ENCODE measurements at regions not wholly inside any gene's neighbourhood (a gene's known extent, or its start where the extent isn't known, plus 50 kb on each side); places are given as distances from the start of the nearest gene placed in this dataset.

GRCh38 chr3:35322070-35322469, 317.3 kb upstream of the ARPP21 start:
- no peak overlapping the region for H3K4me3 ChIP-seq (ENCODE audit: low read length in 2 of 2)
- peaks cover 0 to 3% of the 10 kb centered on the region in 2 donors for H3K9me3 ChIP-seq (ENCODE audit: control insufficient read depth in 2 of 2, insufficient read depth in 1 of 2, low read length in 1 of 2)
- H3K27ac ChIP-seq (ENCODE audit: low read depth in 1 of 2, low read length in 1 of 2): no peak overlapping the region
- WGBS: 70% methylated on average over 4 of the region's 4 CpGs
- DNase-seq (ENCODE audit: low read depth in 6 of 9, low spot score in 9 of 9): no peak
- H3K27me3 ChIP-seq (ENCODE audit: control insufficient read depth in 2 of 2, insufficient read depth in 1 of 2, low read length in 1 of 2): no peaks in the 10 kb centered on the region
- no peaks in the 10 kb centered on the region for H3K36me3 ChIP-seq (ENCODE audit: control insufficient read depth in 2 of 2, insufficient read depth in 2 of 2, low read length in 1 of 2)
- H3K4me1 ChIP-seq (ENCODE audit: control insufficient read depth in 2 of 2, insufficient read depth in 2 of 2, low read length in 2 of 2): no peaks in the 10 kb centered on the region

GRCh38 chr3:35335703-35336102, 303.6 kb upstream of the ARPP21 start:
- H3K4me1 ChIP-seq (ENCODE audit: control insufficient read depth in 2 of 2, insufficient read depth in 2 of 2, low read length in 2 of 2): no peaks in the 10 kb centered on the region
- no peaks in the 10 kb centered on the region for H3K36me3 ChIP-seq (ENCODE audit: control insufficient read depth in 2 of 2, insufficient read depth in 2 of 2, low read length in 1 of 2)
- 94% methylated on average over 3 of the region's 3 CpGs for WGBS
- H3K27me3 ChIP-seq (ENCODE audit: control insufficient read depth in 2 of 2, insufficient read depth in 1 of 2, low read length in 1 of 2): no peaks in the 10 kb centered on the region
- DNase-seq (ENCODE audit: low read depth in 6 of 9, low spot score in 9 of 9): no peak
- no peak overlapping the region for H3K4me3 ChIP-seq (ENCODE audit: low read length in 2 of 2)
- H3K9me3 ChIP-seq (ENCODE audit: control insufficient read depth in 2 of 2, insufficient read depth in 1 of 2, low read length in 1 of 2): no peaks in the 10 kb centered on the region
- H3K27ac ChIP-seq (ENCODE audit: low read depth in 1 of 2, low read length in 1 of 2): no peak overlapping the region

- no peaks in the 10 kb centered on the region for H3K36me3 ChIP-seq (ENCODE audit: control insufficient read depth in 2 of 2, insufficient read depth in 2 of 2, low read length in 1 of 2)
- no peaks in the 10 kb centered on the region for H3K9me3 ChIP-seq (ENCODE audit: control insufficient read depth in 2 of 2, insufficient read depth in 1 of 2, low read length in 1 of 2)
- H3K27me3 ChIP-seq (ENCODE audit: control insufficient read depth in 2 of 2, insufficient read depth in 1 of 2, low read length in 1 of 2): no peaks in the 10 kb centered on the region
- no peak overlapping the region for H3K27ac ChIP-seq (ENCODE audit: low read depth in 1 of 2, low read length in 1 of 2)
- no peaks in the 10 kb centered on the region for H3K4me1 ChIP-seq (ENCODE audit: control insufficient read depth in 2 of 2, insufficient read depth in 2 of 2, low read length in 2 of 2)
- no peak for DNase-seq (ENCODE audit: low read depth in 6 of 9, low spot score in 9 of 9)
- no peak overlapping the region for H3K4me3 ChIP-seq (ENCODE audit: low read length in 2 of 2)
Observed at GRCh38 chr3:35336601-35337000, 302.7 kb upstream of the ARPP21 start.

- no peak overlapping the region for H3K27ac ChIP-seq (ENCODE audit: low read depth in 1 of 2, low read length in 1 of 2)
- no peaks in the 10 kb centered on the region for H3K36me3 ChIP-seq (ENCODE audit: control insufficient read depth in 2 of 2, insufficient read depth in 2 of 2, low read length in 1 of 2)
- WGBS: 24% methylated on average over 2 of the region's 2 CpGs
- H3K9me3 ChIP-seq (ENCODE audit: control insufficient read depth in 2 of 2, insufficient read depth in 1 of 2, low read length in 1 of 2): no peaks in the 10 kb centered on the region
- no peaks in the 10 kb centered on the region for H3K27me3 ChIP-seq (ENCODE audit: control insufficient read depth in 2 of 2, insufficient read depth in 1 of 2, low read length in 1 of 2)
- no peak overlapping the region for H3K4me3 ChIP-seq (ENCODE audit: low read length in 2 of 2)
- no peaks in the 10 kb centered on the region for H3K4me1 ChIP-seq (ENCODE audit: control insufficient read depth in 2 of 2, insufficient read depth in 2 of 2, low read length in 2 of 2)
- no peak for DNase-seq (ENCODE audit: low read depth in 6 of 9, low spot score in 9 of 9)
Observed at GRCh38 chr3:35338186-35338585, 301.1 kb upstream of the ARPP21 start.

- no peak overlapping the region for H3K27ac ChIP-seq (ENCODE audit: low read depth in 1 of 2, low read length in 1 of 2)
- no peaks in the 10 kb centered on the region for H3K36me3 ChIP-seq (ENCODE audit: control insufficient read depth in 2 of 2, insufficient read depth in 2 of 2, low read length in 1 of 2)
- H3K27me3 ChIP-seq (ENCODE audit: control insufficient read depth in 2 of 2, insufficient read depth in 1 of 2, low read length in 1 of 2): no peaks in the 10 kb centered on the region
- 98% methylated on average over 1 of the region's 1 CpG for WGBS
- no peak for DNase-seq (ENCODE audit: low read depth in 6 of 9, low spot score in 9 of 9)
- no peaks in the 10 kb centered on the region for H3K4me1 ChIP-seq (ENCODE audit: control insufficient read depth in 2 of 2, insufficient read depth in 2 of 2, low read length in 2 of 2)
- H3K4me3 ChIP-seq (ENCODE audit: low read length in 2 of 2): no peak overlapping the region
- no peaks in the 10 kb centered on the region for H3K9me3 ChIP-seq (ENCODE audit: control insufficient read depth in 2 of 2, insufficient read depth in 1 of 2, low read length in 1 of 2)
Observed at GRCh38 chr3:35380196-35380595, 259.1 kb upstream of the ARPP21 start.

- no peak for DNase-seq (ENCODE audit: low read depth in 6 of 9, low spot score in 9 of 9)
- H3K4me3 ChIP-seq (ENCODE audit: low read length in 2 of 2): no peak overlapping the region
- H3K4me1 ChIP-seq (ENCODE audit: control insufficient read depth in 2 of 2, insufficient read depth in 2 of 2, low read length in 2 of 2): no peaks in the 10 kb centered on the region
- H3K27me3 ChIP-seq (ENCODE audit: control insufficient read depth in 2 of 2, insufficient read depth in 1 of 2, low read length in 1 of 2): no peaks in the 10 kb centered on the region
- H3K9me3 ChIP-seq (ENCODE audit: control insufficient read depth in 2 of 2, insufficient read depth in 1 of 2, low read length in 1 of 2): no peaks in the 10 kb centered on the region
- no peak overlapping the region for H3K27ac ChIP-seq (ENCODE audit: low read depth in 1 of 2, low read length in 1 of 2)
- no peaks in the 10 kb centered on the region for H3K36me3 ChIP-seq (ENCODE audit: control insufficient read depth in 2 of 2, insufficient read depth in 2 of 2, low read length in 1 of 2)
- WGBS: 92% methylated on average over 2 of the region's 2 CpGs
Observed at GRCh38 chr3:35383216-35383615, 256.1 kb upstream of the ARPP21 start.

- H3K4me1 ChIP-seq (ENCODE audit: control insufficient read depth in 2 of 2, insufficient read depth in 2 of 2, low read length in 2 of 2): no peaks in the 10 kb centered on the region
- DNase-seq (ENCODE audit: low read depth in 6 of 9, low spot score in 9 of 9): peak in 1 of 9 donors; percentile 12
- 84% methylated on average over 8 of the region's 8 CpGs for WGBS
Observed at GRCh38 chr3:35383719-35384555, 255.4 kb upstream of the ARPP21 start.

GRCh38 chr3:35385271-35385670, 254.1 kb upstream of the ARPP21 start:
- DNase-seq (ENCODE audit: low read depth in 6 of 9, low spot score in 9 of 9): no peak
- Histone ChIP-seq H3K36me3 (ENCODE audit: control insufficient read depth in 2 of 2, insufficient read depth in 2 of 2, low read length in 1 of 2) (no peaks in the 10 kb centered on the region), H3K4me3 (ENCODE audit: low read length in 2 of 2) (no peak overlapping the region), H3K27me3 (ENCODE audit: control insufficient read depth in 2 of 2, insufficient read depth in 1 of 2, low read length in 1 of 2) (no peaks in the 10 kb centered on the region), H3K4me1 (ENCODE audit: control insufficient read depth in 2 of 2, insufficient read depth in 2 of 2, low read length in 2 of 2) (no peaks in the 10 kb centered on the region), H3K9me3 (ENCODE audit: control insufficient read depth in 2 of 2, insufficient read depth in 1 of 2, low read length in 1 of 2) (no peaks in the 10 kb centered on the region), H3K27ac (ENCODE audit: low read depth in 1 of 2, low read length in 1 of 2) (no peak overlapping the region)

More at GRCh38 chr3:35383719-35384555, 255.4 kb upstream of the ARPP21 start:
- no peaks in the 10 kb centered on the region for H3K9me3 ChIP-seq (ENCODE audit: control insufficient read depth in 2 of 2, insufficient read depth in 1 of 2, low read length in 1 of 2)
- H3K27me3 ChIP-seq (ENCODE audit: control insufficient read depth in 2 of 2, insufficient read depth in 1 of 2, low read length in 1 of 2): no peaks in the 10 kb centered on the region
- H3K36me3 ChIP-seq (ENCODE audit: control insufficient read depth in 2 of 2, insufficient read depth in 2 of 2, low read length in 1 of 2): no peaks in the 10 kb centered on the region
- H3K27ac ChIP-seq (ENCODE audit: low read depth in 1 of 2, low read length in 1 of 2): no peak overlapping the region
- no peak overlapping the region for H3K4me3 ChIP-seq (ENCODE audit: low read length in 2 of 2)

GRCh38 chr3:35389907-35390306, 249.4 kb upstream of the ARPP21 start:
- Histone ChIP-seq H3K4me1 (ENCODE audit: control insufficient read depth in 2 of 2, insufficient read depth in 2 of 2, low read length in 2 of 2) (peaks cover 7 to 10% of the 10 kb centered on the region in 2 donors), H3K9me3 (ENCODE audit: control insufficient read depth in 2 of 2, insufficient read depth in 1 of 2, low read length in 1 of 2) (peaks cover 8 to 24% of the 10 kb centered on the region in 2 donors), H3K27ac (ENCODE audit: low read depth in 1 of 2, low read length in 1 of 2) (no peak overlapping the region), H3K27me3 (ENCODE audit: control insufficient read depth in 2 of 2, insufficient read depth in 1 of 2, low read length in 1 of 2) (no peaks in the 10 kb centered on the region), H3K36me3 (ENCODE audit: control insufficient read depth in 2 of 2, insufficient read depth in 2 of 2, low read length in 1 of 2) (peaks cover 0 to 4% of the 10 kb centered on the region in 2 donors), H3K4me3 (ENCODE audit: low read length in 2 of 2) (no peak overlapping the region)
- WGBS: 50% methylated on average over 2 of the region's 2 CpGs
- no peak for DNase-seq (ENCODE audit: low read depth in 6 of 9, low spot score in 9 of 9)
